GM06990 (cell line): ENCODE measurements at regions not wholly inside any gene's neighbourhood (a gene's known extent, or its start where the extent isn't known, plus 50 kb on each side); places are given as distances from the start of the nearest gene placed in this dataset.
A peak's percentile ranks its signal among the peaks of the same experiment; 100 is the strongest.

Experiments used
- DNase-seq: peaks from one replicate; pipeline ENCODE4 v3.0.0-alpha.2; 2011; ENCODE audit not compliant: insufficient read length; ENCODE audit errors: extremely low read depth
- H3K27me3 ChIP-seq: replicated peaks from 2 replicates; pipeline ENCODE4 v1.6.0; 2011; ENCODE audit warnings: low read length; ENCODE audit not compliant: control insufficient read depth, insufficient read depth
- H3K36me3 ChIP-seq: 2 replicates; pipeline ENCODE4 v1.5.1; 2011; ENCODE audit warnings: low read length; ENCODE audit not compliant: control insufficient read depth, insufficient read depth
- H3K4me3 ChIP-seq: replicated peaks from 2 replicates; pipeline ENCODE4 v1.5.1; 2011; ENCODE audit warnings: low read depth, mild to moderate bottlenecking, control low read depth, low read length
- CTCF ChIP-seq: IDR thresholded peaks from 2 replicates; pipeline ENCODE4 v1.5.1; 2011; ENCODE audit warnings: low read length, control low read depth, mild to moderate bottlenecking, inconsistent platforms; ENCODE audit not compliant: insufficient read depth, poor library complexity, severe bottlenecking

DNA sequence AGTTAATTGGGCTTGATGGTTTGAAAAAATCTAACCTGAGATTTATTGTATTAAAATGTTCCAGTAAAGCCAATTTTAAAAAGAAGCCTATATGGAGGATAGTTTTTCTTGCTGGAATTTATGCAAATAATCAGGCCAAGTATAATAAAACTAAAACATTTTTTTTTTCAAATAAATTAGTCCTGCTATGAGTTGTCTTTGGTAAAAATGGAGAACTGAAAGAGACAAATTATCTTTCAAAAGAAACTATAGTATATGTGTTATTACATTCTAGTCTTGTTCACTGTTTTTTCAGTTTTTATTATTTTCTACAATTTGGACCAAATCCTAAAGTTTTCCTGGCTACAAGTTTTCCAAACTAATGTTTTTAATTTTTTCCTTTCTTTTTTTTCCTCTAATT is 468.9 kb downstream of the UQCRFS1 start:
- H3K36me3 ChIP-seq = no peaks in the 10 kb centered on the region
- DNase-seq = peak; percentile 19
- H3K4me3 ChIP-seq = no peak overlapping the region
- H3K27me3 ChIP-seq = no peaks in the 10 kb centered on the region
- no peak for TF ChIP-seq CTCF

DNA sequence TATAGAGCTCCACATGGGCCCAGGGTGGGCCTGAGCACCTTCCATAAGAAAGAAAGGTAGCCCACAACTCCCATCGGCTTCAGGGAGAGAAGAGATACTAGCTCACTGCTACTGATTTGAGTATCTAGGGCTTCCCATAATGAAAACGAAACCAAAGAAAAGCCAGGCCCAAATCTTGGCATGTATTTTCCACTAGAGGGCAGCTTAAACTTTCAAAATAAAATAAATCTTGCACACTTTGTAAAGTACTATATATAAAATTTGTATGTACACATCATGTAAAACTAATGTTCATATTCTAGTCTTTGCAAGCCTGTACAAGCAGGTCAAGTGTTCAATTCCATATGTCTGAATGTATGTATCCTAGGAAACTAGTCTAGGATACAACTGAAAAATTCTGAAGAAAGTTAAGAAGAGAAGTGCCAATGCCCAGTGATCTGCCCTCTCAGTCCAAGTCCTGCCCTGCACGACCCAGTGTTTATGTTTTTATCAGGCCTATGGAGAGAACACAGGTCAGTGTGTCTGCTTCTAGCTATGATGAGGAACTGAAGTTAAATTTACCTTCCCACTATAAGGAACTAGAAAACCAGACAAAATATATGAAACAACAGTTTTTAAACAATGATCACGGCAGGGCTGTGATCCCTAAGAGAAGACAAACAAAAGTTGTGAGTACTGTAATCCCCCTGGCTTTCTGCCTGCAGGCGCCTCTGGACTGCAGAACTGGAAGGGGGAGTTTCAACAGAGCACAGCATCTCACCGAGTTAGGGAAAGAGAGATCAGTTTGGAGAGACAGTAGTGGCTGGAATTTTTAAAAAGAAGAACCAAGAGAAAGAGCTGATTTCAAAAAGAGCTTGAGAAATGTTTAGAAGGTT is 475.7 kb downstream of the UQCRFS1 start:
- Histone ChIP-seq H3K4me3 (no peak overlapping the region), H3K27me3 (no peaks in the 10 kb centered on the region), H3K36me3 (no peaks in the 10 kb centered on the region)
- peak; percentile 50 for TF ChIP-seq CTCF
- peak; percentile 11 for DNase-seq

DNA sequence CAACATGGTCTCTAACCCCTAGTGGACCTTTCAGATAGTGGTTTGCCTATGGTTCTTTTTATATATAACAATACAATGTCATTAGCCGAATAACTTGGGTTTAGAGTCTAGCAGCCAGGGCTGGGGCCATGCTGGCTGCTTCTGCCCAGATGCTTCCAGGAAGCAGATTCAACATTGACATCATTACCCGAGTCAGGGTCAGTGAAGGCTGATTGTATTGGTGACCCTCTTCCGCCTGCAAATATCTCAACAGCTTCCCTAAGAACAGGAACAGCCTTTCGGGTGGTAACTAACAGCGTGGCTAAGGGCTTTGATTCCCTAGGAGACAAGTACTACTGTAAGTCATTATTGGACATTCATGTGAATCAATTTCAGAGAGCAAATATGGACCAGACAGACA is 476.4 kb downstream of the UQCRFS1 start:
- H3K36me3 ChIP-seq = no peaks in the 10 kb centered on the region
- no peak overlapping the region for H3K4me3 ChIP-seq
- TF ChIP-seq CTCF = no peak
- H3K27me3 ChIP-seq = no peaks in the 10 kb centered on the region
- DNase-seq = no peak

- no peaks in the 10 kb centered on the region for H3K36me3 ChIP-seq
- H3K4me3 ChIP-seq = no peak overlapping the region
- H3K27me3 ChIP-seq = no peaks in the 10 kb centered on the region
- no peak for TF ChIP-seq CTCF
- no peak for DNase-seq
Observed at GRCh38 chr19:28731577-28731976, 481.4 kb downstream of the UQCRFS1 start.

- DNase-seq = no peak
- no peaks in the 10 kb centered on the region for H3K27me3 ChIP-seq
- no peak overlapping the region for H3K4me3 ChIP-seq
- no peaks in the 10 kb centered on the region for H3K36me3 ChIP-seq
- no peak for TF ChIP-seq CTCF
Observed at GRCh38 chr19:28730791-28731512, 482.0 kb downstream of the UQCRFS1 start.
